COLO668 (cell line): ENCODE measurements at regions not wholly inside any gene's neighbourhood (a gene's known extent, or its start where the extent isn't known, plus 50 kb on each side); places are given as distances from the start of the nearest gene placed in this dataset.
A peak's percentile ranks its signal among the peaks of the same experiment; 100 is the strongest.
"Not testable (repeated sequence)": the region's sequence is repeated elsewhere in the genome, so short reads cannot be mapped to it uniquely, and the experiment has no call there.

Experiments
- DNase-seq: peaks from one replicate; lab custom pipeline; 2025; ENCODE audit not compliant: unreplicated experiment; lab: John Stamatoyannopoulos, UW

DNA sequence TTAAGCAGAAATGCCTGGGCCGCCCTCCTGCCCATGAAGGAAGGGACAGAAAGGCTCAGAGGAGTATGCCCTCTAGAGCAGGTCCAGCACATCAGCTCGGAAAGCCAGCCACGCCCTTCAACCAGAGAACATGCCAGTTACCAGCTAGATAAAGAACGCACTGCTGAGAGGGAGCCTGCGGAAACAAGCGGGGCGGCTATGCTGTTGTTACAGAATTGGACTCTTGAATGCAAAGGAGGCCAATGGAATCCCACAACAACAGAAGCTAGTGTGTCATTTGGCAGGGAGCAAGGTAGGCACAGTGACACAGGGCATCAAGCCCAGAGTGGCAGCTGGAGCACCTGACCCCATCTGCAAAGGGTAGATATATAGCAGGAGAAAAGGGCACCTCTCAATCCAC is 242.9 kb upstream of the ID2 start:
- DNase-seq = no peak

DNA sequence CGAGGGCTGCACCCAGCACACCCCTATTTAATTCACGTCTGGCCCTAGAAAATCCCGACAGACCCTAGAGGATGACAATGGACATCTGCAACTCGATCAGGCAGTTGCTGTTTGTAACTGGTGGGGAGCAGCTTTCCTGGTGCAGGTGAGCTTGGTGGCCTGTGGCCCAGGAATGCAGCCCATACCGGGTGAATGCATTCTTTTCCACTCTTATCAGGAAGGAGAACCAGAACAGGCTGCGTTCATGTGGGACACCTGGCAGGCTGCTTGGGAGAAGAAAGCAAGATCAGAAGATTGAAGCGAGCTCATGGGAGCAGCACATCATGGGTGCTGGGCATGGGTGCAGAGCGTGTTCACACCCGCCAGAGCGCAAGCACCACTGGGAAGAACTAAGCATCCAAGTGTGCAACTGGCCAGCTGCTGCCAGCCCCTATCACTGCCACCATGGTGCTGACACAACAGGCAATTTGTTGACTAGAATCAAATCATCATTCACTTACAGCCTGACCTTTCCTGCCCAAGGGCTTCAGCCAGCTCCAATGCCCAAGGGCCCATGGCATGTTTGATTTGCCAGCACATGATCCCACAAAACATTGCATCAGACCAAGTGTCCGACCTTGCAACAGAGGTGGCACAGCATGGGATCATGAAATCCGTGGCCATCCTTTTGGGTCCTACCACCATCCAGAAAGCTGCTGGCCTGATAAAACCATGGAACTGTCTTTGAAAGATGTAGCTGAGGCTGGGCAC is 241.7 kb upstream of the ID2 start:
- DNase-seq = no peak

DNA sequence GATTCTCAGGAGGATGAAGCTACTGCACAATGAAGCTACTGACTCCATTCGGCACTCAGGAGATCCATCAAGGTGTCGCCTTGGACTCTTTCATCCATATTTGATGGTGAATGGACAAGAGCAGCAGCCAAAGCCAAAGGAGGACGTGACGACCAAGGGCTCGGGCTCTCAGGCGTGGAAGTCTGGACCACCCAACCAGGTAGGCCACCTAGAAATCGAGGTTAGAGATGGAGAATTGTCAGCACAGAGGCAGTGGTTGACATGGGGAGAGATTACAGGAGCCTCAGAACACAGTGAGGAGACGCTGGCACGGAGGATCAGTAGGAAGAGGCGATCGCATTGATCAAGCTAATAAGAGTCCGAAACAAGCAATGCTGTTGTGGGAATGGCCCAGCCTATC is 240.5 kb upstream of the ID2 start:
- DNase-seq = no peak

DNA sequence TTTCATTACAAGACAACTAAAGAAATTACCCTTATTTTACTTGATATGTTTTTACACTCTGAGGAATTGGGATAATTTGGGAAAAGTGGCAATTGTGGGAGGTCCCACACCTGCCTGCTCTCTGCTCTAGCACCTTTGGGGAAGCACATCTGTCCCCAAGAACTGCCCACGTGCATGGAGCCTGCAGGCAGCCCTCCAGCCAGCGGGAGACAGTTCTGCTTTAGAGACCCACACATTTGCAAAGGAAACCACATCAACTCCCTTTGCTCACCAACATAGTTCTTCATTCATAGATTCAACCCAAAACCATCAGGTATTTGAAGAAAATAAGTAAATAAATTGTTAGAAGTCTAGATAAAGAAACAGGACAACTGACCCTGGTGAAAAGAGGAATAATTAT is 239.9 kb upstream of the ID2 start:
- no peak for DNase-seq

DNA sequence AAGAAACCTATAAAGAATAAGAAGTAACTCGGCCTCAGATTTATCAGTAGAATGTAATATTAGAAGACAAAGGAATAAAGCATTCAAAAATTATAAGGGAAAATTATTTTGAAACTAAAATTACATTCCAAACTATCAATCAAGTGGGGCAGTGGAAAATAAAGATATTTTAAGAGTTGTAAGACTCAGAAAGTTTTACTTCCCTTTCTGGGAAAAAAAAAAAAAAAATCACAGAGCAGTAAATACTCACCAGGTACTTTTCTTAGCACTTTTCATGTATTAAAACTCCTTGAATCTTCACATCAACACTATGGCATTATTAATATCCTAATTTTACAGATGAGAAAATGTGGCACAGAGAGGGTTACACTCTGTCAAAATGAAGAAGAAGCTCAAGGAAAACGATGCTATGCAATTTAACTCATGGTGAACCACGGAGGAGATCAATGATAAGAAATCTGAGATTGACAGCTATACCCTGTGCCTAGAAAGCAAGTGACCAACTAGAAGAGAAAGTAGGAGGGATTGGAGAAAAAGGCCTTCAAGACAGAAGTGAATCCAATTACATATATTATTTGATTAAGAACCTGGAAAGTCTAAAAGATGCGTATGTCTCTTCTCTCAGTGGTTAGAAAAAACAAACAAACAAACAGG is 238.9 kb upstream of the ID2 start:
- DNase-seq = no peak

DNA sequence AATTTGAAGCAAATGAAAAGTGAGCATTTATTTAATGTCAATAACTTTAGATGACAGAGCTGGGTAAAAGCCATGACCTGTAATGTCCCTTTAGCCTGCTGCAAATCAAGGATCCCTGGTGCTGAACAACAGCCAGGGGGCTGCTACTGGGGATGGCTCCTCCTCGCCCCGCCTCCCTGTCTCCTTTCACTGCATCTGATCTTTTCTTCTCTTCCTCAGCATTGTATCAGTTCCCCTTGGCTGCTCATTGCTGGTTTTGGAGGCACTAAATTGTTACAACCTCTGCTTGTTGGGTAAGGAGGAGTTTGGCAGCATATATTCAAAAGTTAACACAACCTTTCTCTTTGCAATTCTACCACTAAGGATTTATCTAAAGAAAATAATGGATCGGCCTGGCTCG is 236.3 kb upstream of the ID2 start:
- DNase-seq = no peak

DNA sequence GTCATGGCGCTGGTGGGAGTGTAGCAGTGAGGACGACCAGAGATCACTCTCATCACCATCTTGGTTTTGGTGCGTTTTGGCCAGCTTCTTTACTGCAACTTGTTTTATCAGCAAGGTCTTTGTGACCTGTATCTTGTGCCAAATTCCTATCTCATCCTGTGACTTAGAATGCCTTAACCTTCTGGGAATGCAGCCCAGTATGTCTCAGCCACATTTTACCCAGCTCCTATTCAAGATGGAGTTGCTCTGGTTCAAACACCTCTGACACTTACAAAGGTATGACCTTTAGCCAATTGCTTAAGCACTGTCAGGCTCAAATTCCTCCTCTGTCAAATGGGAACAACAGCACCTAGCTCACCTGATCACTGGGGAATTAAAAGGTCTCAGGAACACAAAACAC is 235.1 kb upstream of the ID2 start:
- DNase-seq = not testable (repeated sequence)

DNA sequence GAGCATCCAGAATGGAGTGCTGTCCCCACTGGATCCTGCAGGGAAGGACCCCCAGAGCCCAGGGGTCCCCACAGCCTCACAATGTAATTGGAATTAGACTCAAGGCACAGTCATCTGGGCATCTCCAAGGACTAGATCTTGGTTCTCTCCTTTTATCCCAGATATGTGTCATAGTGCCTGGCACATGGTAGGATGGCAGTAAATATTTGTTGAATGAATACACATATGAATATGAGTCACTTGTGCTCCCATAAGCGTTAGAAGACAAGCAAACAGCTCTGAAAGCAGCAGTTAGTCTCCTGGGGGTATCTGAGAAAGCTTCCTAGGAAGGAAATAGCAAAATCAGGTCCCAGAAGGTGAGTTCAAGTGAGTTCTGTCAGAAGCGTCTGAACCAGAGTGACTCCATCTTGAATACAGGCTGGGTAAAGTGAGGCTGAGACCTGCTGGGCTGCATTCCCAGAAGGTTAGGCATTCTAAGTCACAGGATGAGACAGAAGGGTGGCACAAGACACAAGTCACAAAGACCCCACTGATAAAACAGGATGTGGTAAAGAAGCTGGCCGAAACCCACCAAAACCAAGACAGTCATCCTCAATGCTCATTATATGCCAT is 234.1 kb upstream of the ID2 start:
- DNase-seq = no peak

DNA sequence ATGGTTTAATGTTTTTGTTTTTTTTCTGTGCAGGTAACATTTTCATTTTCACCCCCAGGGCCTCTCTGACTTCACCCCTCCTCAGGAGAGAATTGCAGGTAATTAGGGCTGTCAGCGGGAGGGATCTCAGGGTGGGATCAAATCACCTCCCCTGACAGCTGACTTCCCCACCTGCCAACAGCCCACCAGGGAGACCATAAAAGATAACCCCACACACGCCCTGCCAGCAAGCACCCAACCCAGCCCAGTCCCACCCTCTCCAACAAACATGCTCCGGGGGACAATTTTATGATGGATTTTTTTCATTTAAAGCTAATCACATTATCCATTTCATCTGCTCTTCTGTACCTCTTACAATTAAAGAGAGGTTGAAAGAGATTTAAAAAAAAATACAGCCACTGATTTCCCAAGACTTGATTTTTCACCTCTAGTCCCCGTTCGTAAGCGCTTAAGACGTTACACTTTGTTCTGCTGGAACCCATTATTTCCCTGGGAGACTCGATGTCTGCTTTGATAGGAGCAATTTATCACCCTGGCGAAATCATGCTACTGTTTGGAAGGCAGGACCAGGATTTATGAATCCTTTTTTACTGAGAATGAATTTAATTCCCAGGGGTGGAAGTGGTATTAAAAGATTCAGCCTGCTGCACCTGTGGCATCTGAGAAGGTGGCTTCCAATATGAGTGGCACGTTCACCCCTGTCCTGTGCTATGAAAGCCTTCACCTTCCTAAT is 232.9 kb upstream of the ID2 start:
- no peak for DNase-seq

DNA sequence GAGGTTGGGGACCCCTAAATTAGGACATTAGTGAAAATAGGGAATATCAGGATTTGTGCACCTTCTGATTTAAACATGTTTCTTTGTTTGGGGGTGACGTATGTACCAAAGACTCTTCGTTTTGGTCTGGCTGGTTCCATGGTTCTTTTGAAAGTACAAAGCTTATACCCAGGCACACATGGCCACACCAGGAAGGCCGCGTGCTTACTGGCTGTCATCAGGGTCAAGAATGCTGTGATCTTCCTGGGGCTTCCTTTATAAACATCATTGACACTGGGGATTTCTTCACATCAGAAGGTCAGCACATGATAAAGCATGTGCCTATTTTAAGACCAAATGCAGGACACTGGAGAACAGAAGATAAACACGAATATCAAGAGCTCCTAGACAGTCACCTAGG is 230.6 kb upstream of the ID2 start:
- no peak for DNase-seq

DNA sequence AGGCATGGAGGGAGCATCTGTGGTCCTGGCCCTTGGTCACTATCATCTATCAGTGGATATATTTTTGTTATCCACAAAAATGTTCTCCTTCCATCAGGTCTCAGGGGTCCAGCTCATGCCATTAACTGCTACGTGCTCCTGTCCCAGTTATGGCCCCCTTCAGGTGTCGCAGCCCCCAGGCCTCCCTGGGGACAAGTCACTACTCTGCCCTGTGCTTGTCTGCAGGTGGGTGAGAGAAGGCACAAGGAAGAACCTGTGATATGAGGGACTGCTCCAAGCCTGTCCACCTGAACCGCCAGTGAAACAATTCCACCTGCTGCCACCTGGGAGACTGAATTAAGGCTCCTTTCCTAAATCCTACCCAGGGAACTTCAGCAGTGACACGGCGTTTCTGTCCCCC is 229.6 kb upstream of the ID2 start:
- no peak for DNase-seq

DNA sequence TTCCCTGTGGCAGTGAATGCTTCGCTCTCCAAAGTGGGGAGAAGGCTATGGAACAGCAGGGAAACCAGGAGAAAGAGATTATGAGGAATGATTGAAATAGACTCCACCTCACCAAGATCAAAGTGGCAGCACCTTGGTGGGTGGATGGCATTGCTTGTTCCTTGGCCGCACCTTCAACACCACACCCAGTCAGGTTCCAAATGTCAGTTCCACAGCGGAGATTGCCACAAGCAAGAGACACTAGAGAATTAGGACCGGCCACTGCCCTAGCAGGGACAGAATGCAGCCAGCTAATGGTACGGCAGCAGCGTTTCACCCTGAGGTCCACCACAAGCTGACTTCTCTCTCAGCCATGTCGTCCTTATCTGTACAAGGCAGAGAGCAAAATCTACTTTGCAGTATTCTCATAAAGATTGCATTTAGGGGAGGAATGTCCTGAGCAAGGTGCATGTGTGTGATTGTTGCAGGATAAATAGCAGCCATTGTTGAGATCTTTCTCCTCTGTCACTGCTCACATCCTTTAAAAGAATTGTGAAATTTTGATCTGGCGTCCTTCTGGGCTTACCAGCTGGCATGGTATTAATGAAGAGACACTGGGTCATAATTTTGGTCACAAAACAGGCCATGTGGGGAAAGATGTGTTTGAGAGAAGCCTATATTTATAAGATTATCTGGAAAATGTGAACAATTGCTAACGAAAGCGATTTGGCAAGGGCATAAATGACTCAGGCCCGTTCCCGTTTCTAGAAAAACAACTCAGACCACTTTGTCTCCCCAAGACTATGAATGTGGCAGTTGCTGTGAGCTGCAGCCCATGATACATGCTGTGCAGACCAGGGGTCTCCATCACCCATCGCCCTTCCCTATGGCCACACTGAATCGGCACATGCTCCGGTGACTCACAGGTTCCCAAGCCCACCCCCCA is 228.6 kb upstream of the ID2 start:
- DNase-seq = no peak

DNA sequence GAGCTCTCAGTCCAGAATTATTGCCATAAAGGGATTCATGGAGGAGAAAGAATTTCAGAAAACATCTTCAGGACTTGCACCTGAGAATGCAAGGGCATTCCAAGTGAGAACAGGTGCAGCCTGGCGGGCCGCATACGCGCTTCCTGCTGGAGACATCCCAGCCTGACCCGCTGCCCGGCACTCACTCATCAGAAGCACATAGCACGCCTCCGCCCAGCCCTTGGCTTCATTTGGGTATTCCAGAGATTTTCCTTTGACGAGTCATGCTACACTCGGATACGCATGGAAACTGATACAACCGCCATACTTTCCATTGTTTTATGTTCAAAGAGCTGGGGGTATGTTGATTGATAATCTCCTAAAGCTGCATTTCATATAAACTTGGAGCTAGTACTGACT is 228.0 kb upstream of the ID2 start:
- DNase-seq = no peak

DNA sequence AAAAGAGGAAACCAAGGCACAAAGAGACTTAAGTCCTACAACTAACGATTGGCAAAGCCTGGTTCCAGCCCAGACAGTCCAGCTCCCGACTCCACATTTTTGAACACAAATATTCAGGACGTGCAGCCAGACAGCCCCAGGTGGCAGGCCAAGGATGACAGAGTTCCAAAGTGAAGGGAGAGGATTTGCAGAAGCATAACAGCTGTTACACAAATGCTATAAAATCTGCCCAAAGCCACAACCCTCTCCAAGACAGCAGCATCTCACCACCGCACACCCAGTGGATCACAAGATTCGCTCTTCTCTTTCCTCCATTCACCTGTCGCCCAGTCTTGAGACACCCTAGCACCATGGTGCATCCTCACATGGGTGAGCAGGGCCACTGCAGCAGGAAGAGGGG is 227.1 kb upstream of the ID2 start:
- DNase-seq = no peak

DNA sequence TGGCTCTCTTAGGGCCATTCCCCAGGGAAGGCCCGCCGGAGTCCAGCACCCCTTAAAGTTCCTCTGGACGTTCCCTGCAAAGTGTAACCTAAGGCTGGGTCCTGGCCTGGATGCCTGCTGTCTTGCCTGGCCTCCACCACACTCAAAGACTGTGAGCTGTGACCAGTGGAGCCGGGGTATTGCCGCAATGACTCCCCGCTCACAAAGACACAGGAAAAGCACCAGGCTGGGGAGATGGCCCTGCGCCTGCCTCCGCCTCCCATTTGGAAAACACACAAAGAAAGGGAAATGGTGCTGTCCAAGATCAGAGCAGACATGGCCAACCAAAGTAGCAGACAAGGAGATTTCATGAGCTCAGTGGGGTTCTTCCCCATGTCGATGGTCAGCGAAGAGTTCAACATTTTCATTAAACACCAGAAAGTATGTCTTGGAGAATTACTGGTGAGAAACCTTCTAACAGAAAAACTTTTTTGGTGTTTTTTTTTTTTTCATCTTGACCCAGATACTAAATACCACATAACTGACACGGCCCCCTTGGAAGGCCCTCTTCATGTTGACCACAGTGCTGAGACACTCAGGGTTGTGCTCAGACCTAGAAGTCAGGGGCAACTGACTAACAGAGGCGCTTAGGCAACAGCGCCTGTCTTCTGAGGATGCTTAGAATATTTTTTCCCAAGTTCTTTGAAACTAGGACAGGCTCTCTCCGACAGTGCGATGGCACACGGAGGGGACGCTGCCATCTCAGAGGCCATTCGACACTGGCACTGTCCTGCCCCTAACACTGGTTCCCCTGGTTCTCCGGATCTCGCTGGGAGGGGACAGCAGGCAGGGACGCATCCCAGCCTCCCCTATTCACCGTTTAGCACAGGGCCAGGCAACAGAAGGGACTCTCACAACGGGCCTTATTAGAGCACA is 226.4 kb upstream of the ID2 start:
- DNase-seq = no peak

DNA sequence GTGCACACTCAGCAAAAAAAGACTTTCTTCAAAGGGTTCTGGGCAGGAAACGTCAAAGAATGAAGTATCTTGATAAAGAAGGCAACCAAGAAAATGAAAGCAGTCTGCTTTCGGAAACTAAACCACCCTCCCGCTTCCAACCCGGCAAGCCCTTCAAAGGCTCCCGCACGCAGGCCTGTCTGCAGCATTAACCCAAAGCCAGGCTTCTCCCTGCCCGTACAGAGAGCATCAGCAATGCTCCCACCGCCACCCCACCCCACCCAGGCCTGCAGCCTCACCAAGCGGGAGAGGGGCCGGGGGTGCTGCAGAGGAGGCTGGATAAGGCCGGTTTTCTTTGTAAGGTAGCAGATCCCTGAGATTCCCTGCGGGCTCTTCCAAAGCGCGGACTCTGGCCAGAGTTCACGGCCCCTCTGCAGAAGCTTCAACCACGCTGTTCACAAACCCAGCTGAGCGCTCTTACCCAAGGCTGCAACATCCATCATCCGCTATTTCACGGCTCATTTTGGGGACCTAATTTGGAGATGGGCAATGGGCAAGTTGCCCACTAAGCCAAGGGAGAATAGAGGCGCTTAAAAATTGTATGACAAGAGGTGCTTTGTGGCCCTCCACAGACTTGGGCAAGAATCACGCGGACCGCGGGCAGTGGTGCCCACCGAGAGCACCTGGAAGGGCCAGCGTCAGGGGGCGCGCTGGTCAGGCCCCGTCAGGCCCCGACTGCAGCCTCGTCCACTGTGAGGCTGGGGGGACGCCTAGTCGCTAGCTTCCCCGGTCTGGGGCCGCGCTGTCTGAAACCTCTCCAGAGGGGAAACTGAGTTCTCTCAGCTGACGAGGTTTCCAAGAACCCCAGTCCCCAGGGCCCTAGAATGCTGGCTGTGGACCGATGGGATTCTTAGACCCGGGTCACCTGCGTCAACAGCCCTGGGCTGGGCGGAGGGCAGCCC is 225.4 kb upstream of the ID2 start:
- DNase-seq = no peak

DNA sequence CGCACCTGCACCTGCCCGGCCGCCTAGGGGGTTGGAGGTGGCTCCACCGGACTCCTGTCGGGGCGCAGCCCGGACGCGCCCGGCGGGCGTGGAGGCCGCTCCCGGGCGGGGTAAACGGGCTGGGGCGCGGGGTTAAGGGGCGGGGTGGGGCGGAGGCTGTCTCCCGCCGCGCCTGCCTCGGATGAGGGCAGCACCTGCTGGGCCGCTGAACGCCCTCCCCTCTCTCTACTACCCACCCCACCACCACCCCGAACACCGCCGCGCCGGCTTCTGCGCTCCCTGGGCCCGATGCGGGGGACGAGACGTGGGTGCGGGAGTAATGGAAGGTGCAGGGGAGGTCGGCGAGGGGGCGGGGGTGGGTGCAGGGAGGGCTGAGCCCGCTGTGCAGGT is 224.8 kb upstream of the ID2 start:
- peak; percentile 93 for DNase-seq

DNA sequence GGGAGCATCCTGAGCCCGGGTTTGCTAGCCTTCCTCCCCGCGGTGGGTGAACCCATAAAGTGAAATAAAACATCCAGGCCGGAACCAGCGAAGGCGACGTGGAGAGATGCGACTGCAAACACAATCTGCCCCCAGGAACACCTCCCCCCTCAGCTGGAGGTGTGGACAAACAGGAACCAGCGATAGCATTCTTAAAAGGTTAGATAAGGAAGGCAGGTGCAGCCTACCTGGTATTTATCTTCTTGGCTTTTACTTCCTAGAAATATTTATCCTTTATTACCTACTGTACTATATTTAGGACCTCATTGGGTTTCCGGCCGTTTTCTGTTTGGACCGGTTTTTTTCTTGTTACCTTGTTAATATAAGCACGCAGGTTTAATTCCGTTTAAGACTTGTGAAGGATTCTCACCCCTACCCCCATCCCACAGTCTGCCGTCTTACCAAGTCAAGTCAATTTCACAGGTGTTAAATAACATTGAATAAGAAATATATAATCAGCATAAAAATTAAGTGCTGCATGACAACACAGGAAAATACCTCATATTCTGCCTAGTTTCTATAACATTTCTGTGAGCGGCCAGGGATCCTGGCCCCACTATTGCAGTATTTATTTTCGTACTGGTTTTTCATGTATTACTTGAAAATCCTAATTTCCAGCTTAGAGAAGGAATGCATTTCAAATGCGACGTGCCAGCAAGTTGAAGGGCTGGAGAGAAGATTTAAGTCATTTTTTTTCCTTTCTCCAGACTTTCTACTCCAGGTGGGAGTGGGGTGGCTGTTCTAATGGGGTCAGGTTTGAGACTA is 224.0 kb upstream of the ID2 start:
- DNase-seq = peak; percentile 85
